ENCODE measurements at regions not wholly inside any gene's neighbourhood (a gene's known extent, or its start where the extent isn't known, plus 50 kb on each side); places are given as distances from the start of the nearest gene placed in this dataset.

DNA sequence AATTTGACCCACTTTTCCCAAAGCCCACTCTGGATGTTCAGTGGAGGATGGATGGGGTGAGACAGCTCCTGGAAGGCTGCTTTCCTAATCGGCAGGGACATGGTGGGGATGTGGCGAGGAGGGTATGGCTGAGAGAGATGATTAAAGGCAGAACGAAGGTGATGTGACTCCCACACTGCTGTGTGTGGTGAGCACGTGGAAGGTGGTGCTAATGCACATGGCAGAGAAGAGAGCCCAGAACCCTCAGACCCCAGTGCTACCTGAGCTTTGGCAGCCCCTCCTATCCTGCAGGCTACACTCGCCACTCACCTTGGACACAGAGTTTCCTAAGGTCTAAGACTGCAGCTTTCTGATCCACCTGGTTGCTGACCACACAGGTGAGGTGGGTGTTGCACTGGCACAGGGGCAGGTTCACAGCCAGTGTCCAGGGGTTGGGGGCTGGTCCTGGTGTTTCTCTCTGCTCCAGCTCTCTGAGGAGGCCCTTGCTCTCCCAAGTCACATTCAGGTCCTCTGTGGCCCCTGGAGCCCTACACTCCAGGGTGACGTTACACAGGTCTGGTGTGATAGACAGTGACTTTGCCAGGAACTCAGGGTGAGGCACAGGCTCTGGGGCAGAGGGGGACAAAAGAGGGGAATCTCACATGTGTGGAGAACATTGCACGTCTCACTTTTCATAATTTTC is 151.4 kb upstream of the ETV3 start:
- H3K36me3 ChIP-seq = no peaks in the 10 kb centered on the region
- H3K4me3 ChIP-seq = no peak overlapping the region
- intact Hi-C loops (cut with DNase I; ENCODE audit: low total_unique reads) (no loop called here), in situ Hi-C loops (cut with MboI; ENCODE audit: low sequenced_read_pairs in 4 of 4) (no loop called here)
- H3K27me3 ChIP-seq = no peaks in the 10 kb centered on the region
- TF ChIP-seq, protein P1, sequence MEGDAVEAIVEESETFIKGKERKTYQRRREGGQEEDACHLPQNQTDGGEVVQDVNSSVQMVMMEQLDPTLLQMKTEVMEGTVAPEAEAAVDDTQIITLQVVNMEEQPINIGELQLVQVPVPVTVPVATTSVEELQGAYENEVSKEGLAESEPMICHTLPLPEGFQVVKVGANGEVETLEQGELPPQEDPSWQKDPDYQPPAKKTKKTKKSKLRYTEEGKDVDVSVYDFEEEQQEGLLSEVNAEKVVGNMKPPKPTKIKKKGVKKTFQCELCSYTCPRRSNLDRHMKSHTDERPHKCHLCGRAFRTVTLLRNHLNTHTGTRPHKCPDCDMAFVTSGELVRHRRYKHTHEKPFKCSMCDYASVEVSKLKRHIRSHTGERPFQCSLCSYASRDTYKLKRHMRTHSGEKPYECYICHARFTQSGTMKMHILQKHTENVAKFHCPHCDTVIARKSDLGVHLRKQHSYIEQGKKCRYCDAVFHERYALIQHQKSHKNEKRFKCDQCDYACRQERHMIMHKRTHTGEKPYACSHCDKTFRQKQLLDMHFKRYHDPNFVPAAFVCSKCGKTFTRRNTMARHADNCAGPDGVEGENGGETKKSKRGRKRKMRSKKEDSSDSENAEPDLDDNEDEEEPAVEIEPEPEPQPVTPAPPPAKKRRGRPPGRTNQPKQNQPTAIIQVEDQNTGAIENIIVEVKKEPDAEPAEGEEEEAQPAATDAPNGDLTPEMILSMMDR (IDR thresholded peaks at IDR 0.05 in 4 of 5, conservative IDR thresholded peaks at IDR 0.05 in 1 of 5) = no peak
- TF ChIP-seq POLR2A (IDR thresholded peaks at IDR 0.05) = no peak
- no peaks in the 10 kb centered on the region for H3K4me1 ChIP-seq
- DNase-seq = no peak
- no peak for ATAC-seq
- no peak overlapping the region for H3K27ac ChIP-seq
- no peaks in the 10 kb centered on the region for H3K9me3 ChIP-seq

DNA sequence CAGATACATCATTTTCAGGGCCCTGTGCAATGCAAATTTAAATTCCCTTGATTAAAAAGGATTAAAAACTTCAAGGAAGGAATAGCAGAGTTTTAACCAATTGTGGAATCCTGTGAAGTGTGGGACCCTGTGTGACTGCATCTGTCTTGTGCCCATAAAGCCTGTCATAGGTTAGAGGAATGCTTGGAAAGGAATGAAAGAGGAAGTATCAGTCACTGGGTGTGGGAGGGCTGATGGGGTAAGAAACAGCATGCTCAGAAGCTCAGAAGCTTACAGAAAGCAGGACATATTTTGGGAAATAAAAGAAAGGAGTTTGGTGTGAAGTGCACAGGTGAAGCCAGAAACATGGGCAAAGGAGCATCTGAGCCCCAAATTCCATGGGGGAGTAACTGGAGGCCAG is 150.8 kb upstream of the ETV3 start:
- no peaks in the 10 kb centered on the region for H3K27me3 ChIP-seq
- no peaks in the 10 kb centered on the region for H3K9me3 ChIP-seq
- intact Hi-C loops (cut with DNase I; ENCODE audit: low total_unique reads) (no loop called here), in situ Hi-C loops (cut with MboI; ENCODE audit: low sequenced_read_pairs in 4 of 4) (no loop called here)
- H3K4me3 ChIP-seq = no peak overlapping the region
- DNase-seq (no peak), ATAC-seq (no peak)
- H3K4me1 ChIP-seq = no peaks in the 10 kb centered on the region
- no peak overlapping the region for H3K27ac ChIP-seq
- TF ChIP-seq, protein P1 (IDR thresholded peaks at IDR 0.05 in 4 of 5, conservative IDR thresholded peaks at IDR 0.05 in 1 of 5) = no peak
- no peak for TF ChIP-seq POLR2A (IDR thresholded peaks at IDR 0.05)
- no peaks in the 10 kb centered on the region for H3K36me3 ChIP-seq

GRCh38 chr1:157288492-157288891 is 150.3 kb upstream of the ETV3 start:
- no peak for TF ChIP-seq POLR2A (IDR thresholded peaks at IDR 0.05)
- TF ChIP-seq, protein P1 (IDR thresholded peaks at IDR 0.05 in 4 of 5, conservative IDR thresholded peaks at IDR 0.05 in 1 of 5) = no peak
- intact Hi-C loops (cut with DNase I; ENCODE audit: low total_unique reads) (no loop called here), in situ Hi-C loops (cut with MboI; ENCODE audit: low sequenced_read_pairs in 4 of 4) (no loop called here)
- DNase-seq (no peak), ATAC-seq (no peak)
- no peaks in the 10 kb centered on the region for H3K4me1 ChIP-seq
- no peak overlapping the region for H3K4me3 ChIP-seq
- no peaks in the 10 kb centered on the region for H3K9me3 ChIP-seq
- no peaks in the 10 kb centered on the region for H3K36me3 ChIP-seq
- no peaks in the 10 kb centered on the region for H3K27me3 ChIP-seq
- H3K27ac ChIP-seq = no peak overlapping the region

- Histone ChIP-seq H3K4me3 (no peak overlapping the region), H3K36me3 (no peaks in the 10 kb centered on the region), H3K27me3 (no peaks in the 10 kb centered on the region), H3K4me1 (no peaks in the 10 kb centered on the region), H3K9me3 (no peaks in the 10 kb centered on the region), H3K27ac (no peak overlapping the region)
- DNase-seq (no peak), ATAC-seq (no peak)
- TF ChIP-seq, protein P1 (IDR thresholded peaks at IDR 0.05 in 4 of 5, conservative IDR thresholded peaks at IDR 0.05 in 1 of 5) = no peak
- TF ChIP-seq POLR2A (IDR thresholded peaks at IDR 0.05) = no peak
- in situ Hi-C loops (cut with MboI; ENCODE audit: low sequenced_read_pairs in 4 of 4) (no loop called here), intact Hi-C loops (cut with DNase I; ENCODE audit: low total_unique reads) (no loop called here)
Measured at GRCh38 chr1:157288006-157288405, 149.8 kb upstream of the ETV3 start.

DNA sequence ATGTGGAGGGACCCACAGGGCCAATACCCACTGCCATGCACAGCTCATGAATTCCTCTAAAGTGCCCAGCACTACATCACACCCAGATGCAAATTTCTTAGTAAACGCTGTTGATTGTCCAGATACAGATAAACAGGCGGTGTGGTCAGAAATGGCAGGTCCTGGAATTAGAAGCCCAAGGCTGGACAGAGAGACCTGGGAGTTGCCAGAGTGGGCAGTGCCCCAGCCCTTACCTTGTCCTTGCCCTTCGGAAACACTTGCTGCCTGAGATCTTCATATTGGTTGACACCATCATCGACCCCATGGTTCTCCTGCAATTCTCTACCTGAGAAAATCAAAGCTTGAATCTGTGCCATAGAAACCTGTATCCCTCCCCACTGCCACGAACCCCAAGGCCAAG is 149.3 kb upstream of the ETV3 start:
- H3K4me3 ChIP-seq = no peak overlapping the region
- H3K36me3 ChIP-seq = no peaks in the 10 kb centered on the region
- DNase-seq = no peak
- no peaks in the 10 kb centered on the region for H3K4me1 ChIP-seq
- ATAC-seq = no peak
- H3K27me3 ChIP-seq = no peaks in the 10 kb centered on the region
- intact Hi-C loops (cut with DNase I; ENCODE audit: low total_unique reads) (no loop called here), in situ Hi-C loops (cut with MboI; ENCODE audit: low sequenced_read_pairs in 4 of 4) (no loop called here)
- TF ChIP-seq, protein P1 (IDR thresholded peaks at IDR 0.05 in 4 of 5, conservative IDR thresholded peaks at IDR 0.05 in 1 of 5) = no peak
- TF ChIP-seq POLR2A (IDR thresholded peaks at IDR 0.05) = no peak
- no peak overlapping the region for H3K27ac ChIP-seq
- H3K9me3 ChIP-seq = no peaks in the 10 kb centered on the region

Measured in gastrocnemius medialis (tissue), 4 donors.